Jurkat, Clone E6-1 (cell line): ENCODE measurements at regions not wholly inside any gene's neighbourhood (a gene's known extent, or its start where the extent isn't known, plus 50 kb on each side); places are given as distances from the start of the nearest gene placed in this dataset.
A peak's percentile ranks its signal among the peaks of the same experiment; 100 is the strongest.
"Not testable (repeated sequence)": the region's sequence is repeated elsewhere in the genome, so short reads cannot be mapped to it uniquely, and the experiment has no call there.

Experiments used
- DNase-seq: peaks from one replicate; pipeline ENCODE4 v3.0.0-alpha.2; 2011; ENCODE audit warnings: low read depth, low spot score
- H3K4me3 ChIP-seq: 2 replicates; pipeline ENCODE4 v1.5.1; 2011; ENCODE audit warnings: mild to moderate bottlenecking, low read length, control low read depth, moderate library complexity

DNA sequence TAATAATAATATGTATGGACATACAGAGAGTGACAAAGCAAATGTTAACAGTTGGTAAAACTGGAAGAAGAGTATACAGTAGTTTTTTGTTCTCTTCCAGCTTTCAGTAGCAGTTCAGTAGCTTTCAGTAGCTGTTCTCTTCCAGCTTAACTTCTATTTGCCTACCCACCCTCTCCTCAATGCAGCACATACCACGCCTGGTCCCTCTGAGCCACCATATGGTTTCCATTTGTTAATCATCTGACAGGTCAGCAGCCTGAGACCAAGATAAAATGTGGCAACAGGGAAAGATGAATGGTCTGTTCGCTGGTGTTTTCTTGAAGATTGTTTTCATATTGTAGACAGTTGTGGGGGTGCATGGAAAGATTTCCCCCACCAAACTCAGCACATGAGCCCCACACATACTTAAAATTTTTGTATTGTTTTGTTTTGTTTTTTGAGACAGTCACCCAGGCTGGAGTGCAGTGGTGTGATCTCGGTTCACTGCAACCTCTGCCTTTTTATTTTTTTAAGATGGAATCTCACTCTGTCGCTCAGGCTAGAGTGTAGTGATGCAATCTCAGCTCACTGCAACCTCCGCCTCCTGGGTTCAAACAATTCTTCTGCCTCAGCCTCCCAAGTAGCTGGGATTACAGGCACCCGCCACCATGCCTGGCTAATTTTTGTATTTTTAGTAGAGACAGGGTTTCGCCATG lies 56.8 kb downstream of the ATP6V0E2 start:
- not testable (repeated sequence) for H3K4me3 ChIP-seq, DNase-seq

DNA sequence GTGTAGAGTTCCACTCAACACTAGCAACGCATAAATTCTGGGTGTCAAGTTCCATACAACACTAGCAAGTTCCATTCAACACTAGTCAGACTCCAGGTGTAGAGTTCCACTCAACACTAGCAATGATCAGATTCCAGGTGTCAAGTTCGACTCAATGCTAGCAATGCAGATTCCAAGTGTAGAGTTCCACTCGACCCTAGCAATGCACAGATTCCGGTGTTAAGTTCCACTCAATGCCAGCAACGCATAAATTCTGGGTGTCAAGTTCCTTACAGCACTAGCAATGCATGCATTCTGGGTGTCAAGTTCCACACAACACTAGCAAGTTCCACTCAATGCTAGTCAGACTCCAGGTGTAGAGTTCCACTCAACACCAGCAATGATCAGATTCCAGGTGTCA lies 60.0 kb downstream of the ATP6V0E2 start:
- not testable (repeated sequence) for DNase-seq, H3K4me3 ChIP-seq

DNA sequence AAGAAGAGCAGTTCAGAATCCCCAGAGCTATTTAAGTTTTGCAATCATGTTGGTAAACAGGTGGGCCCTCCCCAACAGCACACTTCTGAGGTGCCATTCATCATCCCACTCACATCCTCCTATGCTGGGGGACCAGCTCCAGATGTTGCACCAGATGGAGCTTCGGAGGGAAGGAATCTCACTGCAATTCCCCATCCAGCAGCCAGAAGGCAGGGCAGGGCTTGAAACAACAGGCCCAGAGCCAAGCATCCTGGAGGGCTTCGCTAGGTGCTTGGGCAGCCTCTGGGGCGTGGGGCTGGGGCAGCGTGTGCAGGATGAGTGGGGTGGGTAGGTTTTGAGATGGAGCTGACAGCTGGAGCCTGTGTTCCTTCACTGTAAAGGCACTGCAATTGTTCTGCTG lies 73.6 kb downstream of the ATP6V0E2 start:
- DNase-seq, H3K4me3 ChIP-seq: not testable (repeated sequence)

GRCh38 chr7:149948444-149948843 lies 74.7 kb downstream of the ATP6V0E2 start:
- DNase-seq, H3K4me3 ChIP-seq: not testable (repeated sequence)

DNA sequence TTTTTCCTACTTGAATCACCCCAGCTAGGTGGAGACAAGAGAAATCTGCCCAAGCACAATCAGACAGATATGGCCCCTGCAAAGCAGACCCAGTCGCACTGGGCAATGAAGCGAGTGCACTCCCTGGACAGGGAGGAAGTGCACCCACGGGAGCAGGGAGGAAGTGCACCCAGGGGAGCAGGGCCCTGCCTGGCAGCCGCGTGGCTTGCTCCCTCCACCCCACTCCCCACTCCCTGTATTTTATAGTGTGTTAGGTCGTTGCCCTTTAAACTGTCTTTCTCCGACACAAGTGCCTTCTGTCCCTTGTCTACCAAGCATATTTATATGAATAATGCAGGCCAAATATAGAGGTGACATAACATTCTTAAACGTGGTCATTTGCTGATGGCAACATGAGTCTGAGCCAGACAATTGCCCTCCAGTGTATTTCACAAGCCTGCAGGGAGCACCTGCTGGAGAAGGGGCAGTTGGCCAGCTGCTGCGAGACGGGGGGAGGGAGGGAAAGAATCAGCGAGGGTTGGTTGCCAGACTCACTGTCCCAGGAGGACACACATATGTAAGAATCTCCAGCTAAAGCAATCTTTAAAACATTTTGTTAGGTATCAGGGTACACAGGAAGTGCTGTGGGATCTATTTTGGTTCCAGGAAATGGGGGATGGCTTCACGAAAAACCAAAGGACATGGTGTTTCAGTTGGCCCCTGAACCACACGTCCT lies 76.3 kb downstream of the ATP6V0E2 start:
- H3K4me3 ChIP-seq: not testable (repeated sequence)
- DNase-seq: peak; percentile 69

DNA sequence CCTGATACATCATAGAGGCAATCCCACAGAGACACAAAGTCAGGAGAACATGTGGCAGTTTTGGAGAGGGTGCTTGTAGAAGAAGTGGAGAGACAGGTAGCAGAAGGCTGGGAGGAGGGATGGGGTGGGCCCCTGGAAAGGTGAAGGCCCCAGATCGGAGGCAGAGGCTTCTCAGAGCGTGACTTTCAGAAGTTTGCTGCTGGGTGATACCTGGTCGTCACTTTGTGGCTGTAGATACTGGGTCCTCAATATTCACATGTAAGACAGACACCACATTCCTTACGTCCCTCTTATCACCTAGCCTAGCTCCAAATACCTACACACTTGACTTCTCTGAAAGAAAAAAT lies 76.8 kb downstream of the ATP6V0E2 start:
- H3K4me3 ChIP-seq, DNase-seq: not testable (repeated sequence)

GRCh38 chr7:149951579-149951978 lies 77.8 kb downstream of the ATP6V0E2 start:
- H3K4me3 ChIP-seq, DNase-seq: not testable (repeated sequence)

GRCh38 chr7:149958880-149959279 lies 85.1 kb downstream of the ATP6V0E2 start:
- not testable (repeated sequence) for DNase-seq, H3K4me3 ChIP-seq

DNA sequence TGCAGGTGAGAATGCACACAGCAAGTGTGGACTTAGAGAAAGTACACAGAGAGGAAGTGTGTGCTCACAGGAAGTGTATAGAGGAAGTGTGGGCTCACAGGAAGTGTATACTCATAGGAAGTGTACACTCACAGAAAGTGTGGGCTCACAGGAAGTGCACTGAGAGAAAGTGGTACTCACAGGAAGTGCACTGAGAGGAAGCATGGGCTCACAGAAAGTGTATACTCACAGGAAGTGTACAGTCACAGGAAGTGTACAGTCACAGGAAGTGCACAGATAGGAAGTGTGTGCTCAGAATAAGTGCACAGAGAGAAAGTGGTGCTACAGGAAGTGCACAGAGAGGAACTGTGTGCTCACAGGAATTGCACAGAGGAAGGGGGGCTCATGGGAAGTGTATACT lies 87.1 kb downstream of the ATP6V0E2 start:
- not testable (repeated sequence) for H3K4me3 ChIP-seq
- peak; percentile 65 for DNase-seq

DNA sequence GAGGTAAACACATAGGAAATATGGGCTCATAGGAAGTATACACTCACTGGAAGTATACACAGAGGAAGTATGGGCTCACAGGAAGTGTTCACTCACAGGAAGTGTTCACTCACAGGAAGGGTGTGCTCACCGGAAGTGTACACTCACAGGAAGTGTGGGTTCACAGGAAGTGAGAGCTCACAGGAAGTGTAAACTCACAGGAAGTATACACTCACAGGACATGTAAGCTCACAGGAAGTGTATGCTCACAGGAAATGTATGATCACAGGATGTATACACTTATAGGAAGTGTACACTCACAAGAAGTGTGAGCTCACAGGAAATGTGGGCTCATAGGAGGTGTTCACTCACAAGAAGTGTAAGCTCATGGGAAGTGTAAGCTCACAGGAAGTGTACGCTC lies 88.1 kb downstream of the ATP6V0E2 start:
- peak; percentile 33 for DNase-seq
- not testable (repeated sequence) for H3K4me3 ChIP-seq

GRCh38 chr7:149962685-149963319 lies 89.0 kb downstream of the ATP6V0E2 start:
- not testable (repeated sequence) for H3K4me3 ChIP-seq, DNase-seq

- H3K4me3 ChIP-seq, DNase-seq: not testable (repeated sequence)
Measured at GRCh38 chr7:149963985-149964384, 90.2 kb downstream of the ATP6V0E2 start.

DNA sequence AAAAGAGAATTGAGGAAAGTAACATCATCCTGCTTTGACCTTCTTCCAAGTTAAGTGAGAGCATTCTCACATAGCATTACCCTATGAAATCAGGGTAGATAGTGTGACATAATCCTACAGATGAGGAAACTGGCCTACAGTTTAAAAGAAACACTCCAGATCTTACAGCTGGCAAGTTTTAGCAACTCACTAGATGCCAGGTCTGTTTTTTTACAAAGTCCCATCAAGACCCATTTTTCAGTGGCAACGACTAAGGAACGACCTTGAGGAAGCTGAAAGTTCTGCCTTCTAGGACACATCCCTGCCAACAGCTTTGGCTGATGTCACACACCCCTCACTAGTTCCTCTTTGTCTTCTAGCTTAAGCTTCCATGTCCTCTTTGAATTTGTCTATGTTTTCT lies 92.7 kb downstream of the ATP6V0E2 start:
- H3K4me3 ChIP-seq, DNase-seq: not testable (repeated sequence)

- H3K4me3 ChIP-seq, DNase-seq: not testable (repeated sequence)
Measured at GRCh38 chr7:149972977-149973376, 99.2 kb downstream of the ATP6V0E2 start.

GRCh38 chr7:149973681-149974080 lies 99.9 kb downstream of the ATP6V0E2 start:
- DNase-seq: not testable (repeated sequence)

DNA sequence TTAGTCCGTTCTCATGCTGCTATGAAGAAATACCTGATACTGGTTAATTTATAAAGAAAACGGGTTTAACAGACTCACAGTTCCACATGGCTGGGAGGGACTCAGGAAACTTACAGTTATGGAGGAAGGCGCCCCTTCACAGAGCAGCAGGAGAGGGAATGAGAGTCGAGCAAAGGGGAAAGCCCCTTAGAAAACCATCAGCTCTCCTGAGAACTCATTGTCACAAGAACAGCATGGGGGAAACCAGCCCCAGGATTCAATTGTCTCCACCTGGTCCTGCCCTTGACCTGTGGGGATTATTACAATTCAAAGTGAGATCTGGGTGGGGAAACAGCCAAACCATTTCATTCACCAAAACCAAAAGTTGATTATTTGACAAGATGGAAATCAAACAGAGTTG lies 101.8 kb downstream of the ATP6V0E2 start:
- DNase-seq, H3K4me3 ChIP-seq: not testable (repeated sequence)

More at GRCh38 chr7:149973681-149974080, 99.9 kb downstream of the ATP6V0E2 start:
- not testable (repeated sequence) for H3K4me3 ChIP-seq

DNA sequence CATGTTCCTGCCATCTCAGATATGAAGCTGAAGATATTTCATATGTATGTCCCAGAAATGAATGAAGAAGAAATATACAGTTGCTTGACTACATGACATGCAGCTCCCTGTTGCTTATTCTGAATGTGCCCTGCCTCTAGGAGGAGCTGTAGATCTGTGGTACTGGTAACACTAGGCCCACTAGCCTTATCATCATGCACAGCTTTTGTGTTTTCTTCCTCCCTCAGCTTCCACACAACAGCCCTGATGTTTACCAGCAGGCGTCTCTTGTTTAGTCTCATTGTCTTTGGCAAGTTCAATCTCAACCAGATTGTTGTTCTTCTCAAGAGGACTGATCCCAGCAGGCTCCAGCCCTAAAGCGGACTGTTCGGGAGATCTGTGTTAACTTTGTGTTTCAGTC lies 104.8 kb downstream of the ATP6V0E2 start:
- not testable (repeated sequence) for H3K4me3 ChIP-seq, DNase-seq

GRCh38 chr7:149978944-149979343 lies 105.2 kb downstream of the ATP6V0E2 start:
- not testable (repeated sequence) for DNase-seq, H3K4me3 ChIP-seq

DNA sequence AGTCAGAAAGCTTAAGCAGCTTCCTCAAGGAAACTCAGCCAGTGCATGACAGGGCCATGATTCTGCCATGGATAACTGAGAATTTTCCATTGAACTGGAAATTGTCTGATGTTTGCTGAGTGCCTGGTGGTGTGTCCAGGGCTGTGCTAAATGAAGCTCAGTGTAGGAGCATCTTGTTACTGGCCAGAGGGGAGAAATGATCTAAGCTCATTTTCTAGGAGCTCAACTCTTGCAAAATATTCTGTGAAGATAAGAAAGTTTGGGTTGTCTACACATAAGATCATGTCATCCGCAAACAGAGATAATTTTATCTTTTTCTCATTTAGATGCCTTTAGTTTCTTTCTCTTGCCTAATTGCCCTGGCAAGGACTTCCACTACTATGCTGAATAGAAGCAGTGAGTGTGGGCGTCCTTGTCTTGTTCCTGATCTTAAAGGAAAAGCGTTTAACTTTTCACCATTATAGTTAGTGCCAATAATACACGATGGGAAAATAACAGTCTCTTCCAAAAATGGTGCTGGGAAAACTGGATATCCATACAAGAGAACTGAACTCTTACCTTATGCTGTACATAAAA lies 108.9 kb downstream of the ATP6V0E2 start:
- H3K4me3 ChIP-seq, DNase-seq: not testable (repeated sequence)

DNA sequence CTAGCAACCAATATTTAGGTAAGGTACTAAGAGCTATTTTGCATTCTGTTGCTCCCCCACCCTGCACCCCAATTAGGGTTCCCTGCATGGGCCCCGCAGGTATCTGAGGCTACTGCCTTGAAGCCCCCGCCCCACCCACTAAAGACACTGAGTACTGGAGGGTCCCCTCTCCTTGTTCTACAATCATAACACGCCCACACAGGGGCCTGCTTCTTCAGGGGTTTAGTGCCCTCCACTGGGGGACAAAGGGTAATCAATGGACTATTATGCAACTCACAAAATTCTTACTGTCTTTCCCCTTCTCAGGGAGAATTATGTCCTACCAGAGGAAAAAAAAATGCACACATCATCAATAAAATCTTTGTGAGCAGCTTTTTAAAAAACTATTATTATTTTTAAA lies 113.1 kb downstream of the ATP6V0E2 start:
- DNase-seq, H3K4me3 ChIP-seq: not testable (repeated sequence)
